Keratinocyte (primary cell): ENCODE measurements at regions not wholly inside any gene's neighbourhood (a gene's known extent, or its start where the extent isn't known, plus 50 kb on each side); places are given as distances from the start of the nearest gene placed in this dataset.

Experiments
- DNase-seq: peaks from one replicate; pipeline ENCODE4 v3.0.0-alpha.2; 2011; ENCODE audit warnings: low read depth, missing footprints, low spot score
- FAIRE-seq: peaks from 2 replicates; lab custom pipeline; 2011; peaks lifted over from hg19 to GRCh38; lab: Jason Lieb, UNC
- H2AFZ ChIP-seq: 2 replicates; pipeline ENCODE4 v1.6.0; 2012; ENCODE audit warnings: low read length, control low read depth, inconsistent platforms; ENCODE audit not compliant: control insufficient read depth
- H3K27ac ChIP-seq: 2 replicates; pipeline ENCODE4 v1.5.1; 2011; ENCODE audit warnings: low read length; ENCODE audit not compliant: control insufficient read depth, insufficient read depth
- H3K27me3 ChIP-seq: 3 replicates; pipeline ENCODE4 v1.6.0; 2011; ENCODE audit warnings: low read length; ENCODE audit not compliant: control insufficient read depth, insufficient read depth; ENCODE audit errors: extremely low read depth
- H3K36me3 ChIP-seq, 2 experiments: 2 replicates in 1 of 2; 3 replicates in 1 of 2; pipeline ENCODE4 v1.5.1; 2011; ENCODE audit warnings: low read length in 2 of 2, mild to moderate bottlenecking in 1 of 2; ENCODE audit not compliant: control insufficient read depth in 2 of 2, insufficient read depth in 2 of 2; ENCODE audit errors: extremely low read depth in 1 of 2
- H3K4me1 ChIP-seq: 3 replicates; pipeline ENCODE4 v1.5.1; 2011; ENCODE audit warnings: low read length; ENCODE audit not compliant: control insufficient read depth, insufficient read depth; ENCODE audit errors: extremely low read depth
- H3K4me2 ChIP-seq: 3 replicates; pipeline ENCODE4 v1.6.0; 2011; ENCODE audit warnings: low read depth, low read length; ENCODE audit not compliant: control insufficient read depth, insufficient read depth; ENCODE audit errors: extremely low read depth
- H3K4me3 ChIP-seq, 3 experiments: fragments of 200-600 bp in 1 of 3; sonication (generic) in 1 of 3; 2 replicates in 2 of 3; 3 replicates in 1 of 3; pipeline ENCODE4 v1.5.1; 2011 to 2016; ENCODE audit warnings: low read length in 3 of 3, mild to moderate bottlenecking in 3 of 3, control low read depth in 2 of 3, inconsistent platforms in 1 of 3, low read depth in 1 of 3, mixed read lengths in 1 of 3, mixed run types in 1 of 3, moderate library complexity in 1 of 3; ENCODE audit not compliant: control insufficient read depth in 2 of 3, insufficient read depth in 2 of 3; ENCODE audit errors: extremely low read depth in 1 of 3
- H3K79me2 ChIP-seq: 2 replicates; pipeline ENCODE4 v1.6.0; 2012; ENCODE audit warnings: low read length; ENCODE audit not compliant: control insufficient read depth, insufficient read depth
- H3K9ac ChIP-seq: 3 replicates; pipeline ENCODE4 v1.6.0; 2011; ENCODE audit warnings: low read length; ENCODE audit not compliant: control insufficient read depth, insufficient read depth; ENCODE audit errors: extremely low read depth
- H3K9me1 ChIP-seq: 3 replicates; pipeline ENCODE4 v1.6.0; 2011; ENCODE audit warnings: low read length; ENCODE audit not compliant: control insufficient read depth, insufficient read depth; ENCODE audit errors: extremely low read depth
- H3K9me3 ChIP-seq: 2 replicates; pipeline ENCODE4 v1.5.1; 2012; ENCODE audit warnings: low read depth, low read length; ENCODE audit not compliant: control insufficient read depth
- H4K20me1 ChIP-seq: 3 replicates; pipeline ENCODE4 v1.6.0; 2011; ENCODE audit warnings: low read length; ENCODE audit not compliant: control insufficient read depth, insufficient read depth; ENCODE audit errors: extremely low read depth
- CTCF ChIP-seq, 3 experiments: IDR thresholded peaks in 1 of 3; conservative IDR thresholded peaks in 1 of 3; optimal IDR thresholded peaks in 1 of 3; 2 replicates in 2 of 3; 3 replicates in 1 of 3; pipeline versions ENCODE3 to v1.5.1; 2011; ENCODE audit warnings: low read length in 3 of 3, mild to moderate bottlenecking in 3 of 3, moderate library complexity in 2 of 3, control low read depth in 1 of 3, inconsistent platforms in 1 of 3; ENCODE audit not compliant: insufficient read depth in 2 of 3; ENCODE audit errors: extremely low read depth in 1 of 3
- EZH2 ChIP-seq: IDR thresholded peaks from one replicate; pipeline ENCODE4 v1.6.1; 2012; ENCODE audit warnings: inconsistent platforms, mild to moderate bottlenecking, low read length, moderate library complexity
- dilution Hi-C: fragments of 300-500 bp; cut with MboI; formaldehyde crosslinking; loops from one replicate; pipeline ENCODE4 v1.7.0; 2020; ENCODE audit warnings: low sequenced_read_pairs; ENCODE audit not compliant: extremely low pct_ligation_motif_present

- dilution Hi-C loops, result no loop called here
- DNase-seq, result no peak
Measured at GRCh38 chr15:72968531-72968922, 83.7 kb upstream of the NEO1 start.

GRCh38 chr15:72967811-72968530 is 84.3 kb upstream of the NEO1 start:
- Histone ChIP-seq H2AFZ (no peak overlapping the region), H3K9me1 (no peaks in the 10 kb centered on the region), H3K4me2 (no peak overlapping the region), H3K36me3 (no peaks in the 10 kb centered on the region), H3K4me1 (no peaks in the 10 kb centered on the region), H3K27ac (no peak overlapping the region), H3K9ac (no peak overlapping the region), H3K9me3 (no peaks in the 10 kb centered on the region), H3K4me3 (no peak overlapping the region), H4K20me1 (no peaks in the 10 kb centered on the region), H3K79me2 (no peaks in the 10 kb centered on the region), H3K27me3 (no peaks in the 10 kb centered on the region)
- dilution Hi-C loops, result no loop called here
- FAIRE-seq, result no peak
- TF ChIP-seq EZH2 (no peak), CTCF (optimal IDR thresholded peaks at IDR 0.05 in 1 of 3, IDR thresholded peaks at IDR 0.05 in 1 of 3, conservative IDR thresholded peaks at IDR 0.05 in 1 of 3; ENCODE audit: extremely low read depth in 1 of 3, insufficient read depth in 2 of 3, low read length in 3 of 3) (no peak)
- DNase-seq, result no peak

More at GRCh38 chr15:72968531-72968922, 83.7 kb upstream of the NEO1 start:
- no peak overlapping the region for H3K27ac ChIP-seq
- FAIRE-seq, result no peak
- no peak overlapping the region for H3K9ac ChIP-seq
- no peaks in the 10 kb centered on the region for H3K4me1 ChIP-seq
- H3K9me1 ChIP-seq, result no peaks in the 10 kb centered on the region
- H3K9me3 ChIP-seq, result no peaks in the 10 kb centered on the region
- no peaks in the 10 kb centered on the region for H4K20me1 ChIP-seq
- no peak overlapping the region for H2AFZ ChIP-seq
- H3K79me2 ChIP-seq, result no peaks in the 10 kb centered on the region
- H3K4me2 ChIP-seq, result no peak overlapping the region
- no peaks in the 10 kb centered on the region for H3K36me3 ChIP-seq
- TF ChIP-seq CTCF (optimal IDR thresholded peaks at IDR 0.05 in 1 of 3, IDR thresholded peaks at IDR 0.05 in 1 of 3, conservative IDR thresholded peaks at IDR 0.05 in 1 of 3; ENCODE audit: extremely low read depth in 1 of 3, insufficient read depth in 2 of 3, low read length in 3 of 3), result no peak
- TF ChIP-seq EZH2, result no peak
- no peaks in the 10 kb centered on the region for H3K27me3 ChIP-seq
- H3K4me3 ChIP-seq, result no peak overlapping the region
